ENCODE measurements at regions not wholly inside any gene's neighbourhood (a gene's known extent, or its start where the extent isn't known, plus 50 kb on each side); places are given as distances from the start of the nearest gene placed in this dataset.

- Histone ChIP-seq H3K4me1 (no peaks in the 10 kb centered on the region), H3K27ac (no peak overlapping the region), H3K36me3 (no peaks in the 10 kb centered on the region), H3K9me3 (no peaks in the 10 kb centered on the region), H3K4me3 (no peak overlapping the region), H3K27me3 (no peaks in the 10 kb centered on the region)
- intact Hi-C loops (cut with DNase I) = no loop called here
- no peak for DNase-seq (ENCODE audit: extremely low spot score in 2 of 2)
- TF ChIP-seq CTCF (IDR thresholded peaks at IDR 0.05) (no peak), POLR2A (IDR thresholded peaks at IDR 0.05) (no peak), POLR2AphosphoS5 (IDR thresholded peaks at IDR 0.05; ENCODE audit: insufficient read depth in 1 of 2, low read depth in 1 of 2) (no peak)
Measured at GRCh38 chr16:87012954-87013938, 303.9 kb downstream of the C16orf95 start.

GRCh38 chr16:87014112-87014511 lies 303.1 kb downstream of the C16orf95 start:
- H3K27ac ChIP-seq = no peak overlapping the region
- DNase-seq (ENCODE audit: extremely low spot score in 2 of 2) = no peak
- no peaks in the 10 kb centered on the region for H3K4me1 ChIP-seq
- H3K36me3 ChIP-seq = no peaks in the 10 kb centered on the region
- no peaks in the 10 kb centered on the region for H3K27me3 ChIP-seq
- H3K9me3 ChIP-seq = no peaks in the 10 kb centered on the region
- no peak overlapping the region for H3K4me3 ChIP-seq
- intact Hi-C loops (cut with DNase I) = no loop called here
- no peak for TF ChIP-seq POLR2AphosphoS5 (IDR thresholded peaks at IDR 0.05; ENCODE audit: insufficient read depth in 1 of 2, low read depth in 1 of 2)
- TF ChIP-seq CTCF (IDR thresholded peaks at IDR 0.05) = no peak
- no peak for TF ChIP-seq POLR2A (IDR thresholded peaks at IDR 0.05)

DNA sequence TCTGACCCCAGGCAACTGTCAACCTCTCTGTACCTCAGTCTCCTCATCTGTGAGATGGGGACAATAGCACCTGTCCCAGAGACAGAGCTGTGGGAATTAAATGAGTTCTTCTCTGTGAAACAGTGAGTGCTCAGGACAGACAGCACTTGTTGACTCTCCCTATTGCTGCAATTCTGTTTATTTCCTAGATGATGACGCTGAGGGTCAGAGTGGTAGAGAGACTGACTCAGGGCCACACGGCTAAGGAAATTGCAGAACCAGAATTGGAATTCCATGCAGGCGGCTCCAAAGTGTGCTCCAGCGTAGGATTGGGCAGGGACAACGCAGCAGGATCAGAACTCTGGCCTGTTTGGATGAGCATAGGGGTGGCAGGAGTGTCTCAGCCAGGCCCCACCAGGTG lies 302.2 kb downstream of the C16orf95 start:
- H3K27me3 ChIP-seq = no peaks in the 10 kb centered on the region
- DNase-seq (ENCODE audit: extremely low spot score in 2 of 2) = no peak
- no peaks in the 10 kb centered on the region for H3K4me1 ChIP-seq
- H3K4me3 ChIP-seq = no peak overlapping the region
- no peaks in the 10 kb centered on the region for H3K9me3 ChIP-seq
- no peaks in the 10 kb centered on the region for H3K36me3 ChIP-seq
- intact Hi-C loops (cut with DNase I) = no loop called here
- H3K27ac ChIP-seq = no peak overlapping the region
- TF ChIP-seq POLR2AphosphoS5 (IDR thresholded peaks at IDR 0.05; ENCODE audit: insufficient read depth in 1 of 2, low read depth in 1 of 2) (no peak), CTCF (IDR thresholded peaks at IDR 0.05) (no peak), POLR2A (IDR thresholded peaks at IDR 0.05) (no peak)

DNA sequence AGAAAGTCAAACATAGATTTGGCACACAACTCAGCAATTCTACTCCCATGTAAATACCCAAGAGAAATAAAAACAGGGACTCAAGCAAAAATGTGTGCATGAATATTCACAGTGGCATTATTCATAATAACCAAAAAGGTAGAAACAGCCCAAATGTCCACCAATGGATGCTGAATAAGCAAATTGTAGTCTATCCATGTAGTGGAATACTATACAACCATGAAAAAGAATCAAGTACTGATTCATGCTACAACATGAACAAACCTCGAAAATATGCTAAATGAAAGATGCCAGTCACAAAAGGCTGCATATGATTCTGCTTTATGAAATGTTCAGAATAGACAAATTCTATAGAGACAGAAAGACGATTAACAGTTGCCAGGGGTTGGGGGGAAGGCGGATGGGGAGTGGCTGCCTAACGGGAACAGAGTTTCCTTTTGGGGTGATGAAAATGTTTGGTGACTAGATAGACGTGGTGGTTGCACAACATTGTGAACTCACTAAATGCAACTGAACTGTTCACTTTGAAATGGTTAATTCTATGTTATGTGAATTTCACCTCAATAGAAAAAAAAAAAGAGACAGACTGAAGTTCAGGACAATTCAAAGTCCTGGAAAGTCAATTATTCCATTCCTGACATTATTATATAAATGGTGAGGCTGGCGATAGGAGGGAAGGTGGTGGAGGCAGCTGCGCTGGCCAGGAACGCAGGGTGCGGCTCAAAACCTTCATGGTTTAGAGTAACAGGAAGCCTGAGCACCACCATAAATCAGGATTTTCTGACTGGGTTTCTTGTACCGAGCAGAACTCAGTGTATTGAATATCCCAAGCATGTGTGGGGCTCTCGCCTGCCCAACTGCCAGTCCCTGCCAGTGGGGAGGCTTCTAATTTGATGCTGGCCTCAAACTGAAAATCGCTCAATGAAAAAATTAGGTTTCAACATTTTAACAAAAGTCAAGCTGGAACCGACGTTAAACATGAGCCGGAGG lies 300.9 kb downstream of the C16orf95 start:
- no peak for TF ChIP-seq CTCF (IDR thresholded peaks at IDR 0.05)
- no peak for TF ChIP-seq POLR2AphosphoS5 (IDR thresholded peaks at IDR 0.05; ENCODE audit: insufficient read depth in 1 of 2, low read depth in 1 of 2)
- TF ChIP-seq POLR2A (IDR thresholded peaks at IDR 0.05) = no peak
- Histone ChIP-seq H3K36me3 (no peaks in the 10 kb centered on the region), H3K27ac (no peak overlapping the region), H3K9me3 (no peaks in the 10 kb centered on the region), H3K4me1 (no peaks in the 10 kb centered on the region), H3K4me3 (no peak overlapping the region), H3K27me3 (no peaks in the 10 kb centered on the region)
- DNase-seq (ENCODE audit: extremely low spot score in 2 of 2) = no peak
- intact Hi-C loops (cut with DNase I) = no loop called here

Measured in vagina (tissue), 2 donors.